ENCODE measurements at regions not wholly inside any gene's neighbourhood (a gene's known extent, or its start where the extent isn't known, plus 50 kb on each side); places are given as distances from the start of the nearest gene placed in this dataset.

DNA sequence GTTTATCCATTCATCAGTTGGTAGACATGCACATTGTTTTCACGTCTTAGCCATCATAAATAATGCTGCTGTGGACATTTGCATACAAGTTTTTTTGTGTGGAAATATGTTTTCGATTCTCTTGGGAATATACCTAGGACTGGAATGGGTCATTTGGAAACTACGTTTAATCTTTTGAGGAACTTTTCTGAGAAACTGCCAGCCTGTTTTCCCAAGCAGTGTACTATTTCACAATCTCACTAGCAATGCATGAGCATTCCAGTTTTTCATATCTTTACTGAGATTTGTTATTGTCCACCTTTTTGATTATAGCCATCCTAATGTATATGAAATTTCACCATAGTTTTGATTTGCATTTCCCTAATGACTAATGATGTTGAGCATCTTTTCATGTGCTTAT, 95.7 kb upstream of the JAZF1 start:
- Histone ChIP-seq H3K4me1 (replicated peaks in 1 of 4; ENCODE audit: control insufficient read depth in 3 of 4, insufficient read depth in 4 of 4, low read length in 3 of 4) (peaks cover 0 to 3% (median under 1%) of the 10 kb centered on the region in 4 experiments; a peak in 3 of 7 replicates), H3K36me3 (ENCODE audit: control insufficient read depth in 2 of 4, insufficient read depth in 4 of 4, low read length in 3 of 4) (no peaks in the 10 kb centered on the region), H2BK120ac (replicated peaks; ENCODE audit: low read depth, low read length) (no peak overlapping the region), H4K8ac (ENCODE audit: extremely low read depth, insufficient read depth, low read length) (no peak overlapping the region), H3K23ac (ENCODE audit: insufficient read length) (no peak overlapping the region), H4K5ac (ENCODE audit: insufficient read length, low read depth, low read length) (no peak overlapping the region), H3K4me2 (ENCODE audit: insufficient read depth in 1 of 2, low read depth in 2 of 2, low read length in 2 of 2) (no peak overlapping the region), H4K91ac (replicated peaks; ENCODE audit: insufficient read length, low read length) (no peak overlapping the region), H3K4me3 (ENCODE audit: extremely low read depth in 1 of 4, insufficient read depth in 2 of 4, low read depth in 3 of 4, low read length in 4 of 4) (no peak overlapping the region), H2AFZ (ENCODE audit: low read length) (no peak overlapping the region), H3K9ac (replicated peaks in 1 of 4; ENCODE audit: extremely low read depth in 1 of 4, low read depth in 3 of 4, low read length in 3 of 4) (no peak overlapping the region), H3K9me3 (ENCODE audit: insufficient read depth in 2 of 2, low read depth in 1 of 2, low read length in 1 of 2) (peaks cover 0 to 5% of the 10 kb centered on the region in 2 experiments; a peak in 1 of 4 replicates), H3K56ac (replicated peaks; ENCODE audit: insufficient read length, low read depth, low read length) (no peak overlapping the region), H3K79me1 (ENCODE audit: low read depth, low read length) (no peaks in the 10 kb centered on the region), H3K27me3 (replicated peaks in 1 of 4; ENCODE audit: control insufficient read depth in 3 of 4, extremely low read depth in 1 of 4, insufficient read depth in 3 of 4, low read length in 3 of 4) (no peaks in the 10 kb centered on the region), H2BK12ac (ENCODE audit: low read depth, low read length) (no peak overlapping the region), H2BK20ac (ENCODE audit: low read length) (no peak overlapping the region), H3K23me2 (ENCODE audit: low read depth, low read length) (no peaks in the 10 kb centered on the region), H2BK15ac (ENCODE audit: low read length) (no peak overlapping the region), H3K79me2 (ENCODE audit: control insufficient read depth in 1 of 2, insufficient read depth in 2 of 2, low read length in 2 of 2) (no peaks in the 10 kb centered on the region), H4K20me1 (replicated peaks in 1 of 2; ENCODE audit: control insufficient read depth in 1 of 2, insufficient read depth in 2 of 2, low read length in 2 of 2) (no peaks in the 10 kb centered on the region), H3K27ac (ENCODE audit: low read depth, low read length) (no peak overlapping the region), H3K18ac (ENCODE audit: extremely low read depth, low read length) (no peak overlapping the region), H2BK5ac (ENCODE audit: low read depth, low read length) (no peak overlapping the region), H2AK5ac (ENCODE audit: low read depth, low read length) (no peak overlapping the region), H3K4ac (replicated peaks; ENCODE audit: insufficient read length, low read depth, low read length) (no peak overlapping the region), H3K14ac (ENCODE audit: insufficient read length) (no peak overlapping the region)
- POLR2A ChIA-PET (ENCODE audit: partially characterized antibody), result no interaction called here
- no peak for DNase-seq (ENCODE audit: low read depth in 1 of 2, low spot score in 2 of 2)
- no peak for FAIRE-seq
- CTCF ChIA-PET (ENCODE audit: partially characterized antibody), result no interaction called here
- 94% methylated on average over 3 of the region's 3 CpGs; no CpG with 5 or more reads in 1 of the 2 experiments for WGBS, 2 experiments (ENCODE audit: extremely low coverage in 1 of 2, insufficient coverage in 1 of 2, insufficient read length in 1 of 2, insufficient replicate concordance in 2 of 2, low coverage in 1 of 2, low lambda C conversion rate in 2 of 2, missing lambda C conversion rate in 1 of 2)
- TF ChIP-seq SP2 (IDR thresholded peaks at IDR 0.05; ENCODE audit: low read length) (no peak), GABPA (IDR thresholded peaks at IDR 0.05; ENCODE audit: borderline replicate concordance, insufficient read depth, low read length) (no peak), TEAD4 (IDR thresholded peaks at IDR 0.05; ENCODE audit: low read depth, low read length) (no peak)
- TF ChIP-seq, protein P1, sequence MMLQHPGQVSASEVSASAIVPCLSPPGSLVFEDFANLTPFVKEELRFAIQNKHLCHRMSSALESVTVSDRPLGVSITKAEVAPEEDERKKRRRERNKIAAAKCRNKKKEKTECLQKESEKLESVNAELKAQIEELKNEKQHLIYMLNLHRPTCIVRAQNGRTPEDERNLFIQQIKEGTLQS (IDR thresholded peaks at IDR 0.05; ENCODE audit: insufficient read depth, low read depth, low read length), result no peak

Measured in H1 (cell line).